ENCODE measurements at regions not wholly inside any gene's neighbourhood (a gene's known extent, or its start where the extent isn't known, plus 50 kb on each side); places are given as distances from the start of the nearest gene placed in this dataset.

DNA sequence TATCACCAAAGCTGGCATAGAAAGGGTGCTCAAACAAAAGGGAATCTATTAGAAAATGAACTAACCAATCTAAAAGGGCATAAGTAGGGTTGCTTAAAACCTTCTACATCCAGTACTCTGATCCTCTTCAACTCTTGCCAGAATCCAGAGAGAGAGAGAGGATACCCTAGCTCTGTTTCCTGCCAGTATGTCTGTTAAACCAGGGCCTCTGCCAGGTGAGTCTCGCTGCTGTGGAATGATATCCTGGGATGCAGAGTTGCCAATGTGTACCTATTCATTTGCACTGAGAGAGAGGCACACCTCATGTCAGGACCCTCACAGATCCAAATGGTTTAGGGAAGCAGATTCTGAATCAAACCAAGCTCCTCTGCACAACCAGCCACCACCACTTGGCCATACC is 79.8 kb upstream of the DYNLRB2 start:
- WGBS, 2 experiments (ENCODE audit: insufficient coverage in 1 of 2, insufficient read length in 1 of 2) = 48 to 80% methylated on average over 1 of the region's 1 CpG
- no peak for DNase-seq
- Mint-ChIP-seq H3K27me3 (ENCODE audit: insufficient read depth) (peaks cover 98% of the 10 kb centered on the region), H3K36me3 (ENCODE audit: low read depth) (no peaks in the 10 kb centered on the region), H3K27ac (no peak overlapping the region), H3K4me1 (peaks cover 9% of the 10 kb centered on the region), H3K9me3 (no peaks in the 10 kb centered on the region), H3K4me3 (no peak overlapping the region)
- Histone ChIP-seq H3K27me3 (ENCODE audit: control insufficient read depth, insufficient read depth, low read length, poor library complexity, severe bottlenecking) (peaks cover 87% of the 10 kb centered on the region), H3K9me3 (ENCODE audit: control insufficient read depth, low read length) (peaks cover 1% of the 10 kb centered on the region), H3K4me3 (ENCODE audit: low read length) (no peak overlapping the region), H3K4me1 (ENCODE audit: control insufficient read depth, insufficient read depth, low read length) (no peaks in the 10 kb centered on the region), H3K9ac (ENCODE audit: extremely low read depth, low read length, poor library complexity, severe bottlenecking) (no peak overlapping the region), H3K36me3 (ENCODE audit: control insufficient read depth, insufficient read depth, low read length) (no peaks in the 10 kb centered on the region), H3K27ac (ENCODE audit: low read depth, low read length) (no peak overlapping the region)
- TF ChIP-seq, protein P1, sequence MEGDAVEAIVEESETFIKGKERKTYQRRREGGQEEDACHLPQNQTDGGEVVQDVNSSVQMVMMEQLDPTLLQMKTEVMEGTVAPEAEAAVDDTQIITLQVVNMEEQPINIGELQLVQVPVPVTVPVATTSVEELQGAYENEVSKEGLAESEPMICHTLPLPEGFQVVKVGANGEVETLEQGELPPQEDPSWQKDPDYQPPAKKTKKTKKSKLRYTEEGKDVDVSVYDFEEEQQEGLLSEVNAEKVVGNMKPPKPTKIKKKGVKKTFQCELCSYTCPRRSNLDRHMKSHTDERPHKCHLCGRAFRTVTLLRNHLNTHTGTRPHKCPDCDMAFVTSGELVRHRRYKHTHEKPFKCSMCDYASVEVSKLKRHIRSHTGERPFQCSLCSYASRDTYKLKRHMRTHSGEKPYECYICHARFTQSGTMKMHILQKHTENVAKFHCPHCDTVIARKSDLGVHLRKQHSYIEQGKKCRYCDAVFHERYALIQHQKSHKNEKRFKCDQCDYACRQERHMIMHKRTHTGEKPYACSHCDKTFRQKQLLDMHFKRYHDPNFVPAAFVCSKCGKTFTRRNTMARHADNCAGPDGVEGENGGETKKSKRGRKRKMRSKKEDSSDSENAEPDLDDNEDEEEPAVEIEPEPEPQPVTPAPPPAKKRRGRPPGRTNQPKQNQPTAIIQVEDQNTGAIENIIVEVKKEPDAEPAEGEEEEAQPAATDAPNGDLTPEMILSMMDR (conservative IDR thresholded peaks at IDR 0.05) = no peak

DNA sequence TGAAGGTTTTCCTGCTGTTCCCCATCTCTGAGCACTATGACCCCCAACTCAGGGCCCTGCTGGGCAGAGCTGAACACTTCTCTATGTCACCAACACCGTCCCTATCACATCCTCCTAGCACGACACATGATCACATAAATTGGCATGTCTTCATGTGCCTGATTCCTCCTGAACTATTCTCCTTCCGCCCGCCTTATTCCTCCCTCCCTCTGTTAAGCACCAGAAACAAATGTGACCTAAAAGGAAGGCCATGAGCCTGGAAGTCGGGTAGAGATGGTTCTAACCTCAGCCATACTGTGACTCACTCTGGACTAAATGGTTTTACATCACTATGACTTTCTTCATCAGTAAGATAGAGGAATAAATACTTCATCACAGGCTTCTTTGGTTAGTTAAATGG is 80.8 kb upstream of the DYNLRB2 start:
- H3K27me3 ChIP-seq (ENCODE audit: control insufficient read depth, insufficient read depth, low read length, poor library complexity, severe bottlenecking) = peaks cover 76% of the 10 kb centered on the region
- Mint-ChIP-seq H3K4me1 (peaks cover 7% of the 10 kb centered on the region), H3K27me3 (ENCODE audit: insufficient read depth) (peaks cover 93% of the 10 kb centered on the region), H3K9me3 (peaks cover 6% of the 10 kb centered on the region), H3K4me3 (no peak overlapping the region), H3K36me3 (ENCODE audit: low read depth) (no peaks in the 10 kb centered on the region), H3K27ac (no peak overlapping the region)
- TF ChIP-seq, protein P1 (conservative IDR thresholded peaks at IDR 0.05) = no peak
- no peak overlapping the region for H3K27ac ChIP-seq (ENCODE audit: low read depth, low read length)
- peaks cover 11% of the 10 kb centered on the region for H3K9me3 ChIP-seq (ENCODE audit: control insufficient read depth, low read length)
- 97% methylated on average over 5 of the region's 5 CpGs; no CpG with 5 or more reads in 1 of the 2 experiments for WGBS, 2 experiments (ENCODE audit: insufficient coverage in 1 of 2, insufficient read length in 1 of 2)
- H3K36me3 ChIP-seq (ENCODE audit: control insufficient read depth, insufficient read depth, low read length) = no peaks in the 10 kb centered on the region
- H3K9ac ChIP-seq (ENCODE audit: extremely low read depth, low read length, poor library complexity, severe bottlenecking) = no peak overlapping the region
- no peak for DNase-seq
- no peak overlapping the region for H3K4me3 ChIP-seq (ENCODE audit: low read length)
- H3K4me1 ChIP-seq (ENCODE audit: control insufficient read depth, insufficient read depth, low read length) = no peaks in the 10 kb centered on the region

DNA sequence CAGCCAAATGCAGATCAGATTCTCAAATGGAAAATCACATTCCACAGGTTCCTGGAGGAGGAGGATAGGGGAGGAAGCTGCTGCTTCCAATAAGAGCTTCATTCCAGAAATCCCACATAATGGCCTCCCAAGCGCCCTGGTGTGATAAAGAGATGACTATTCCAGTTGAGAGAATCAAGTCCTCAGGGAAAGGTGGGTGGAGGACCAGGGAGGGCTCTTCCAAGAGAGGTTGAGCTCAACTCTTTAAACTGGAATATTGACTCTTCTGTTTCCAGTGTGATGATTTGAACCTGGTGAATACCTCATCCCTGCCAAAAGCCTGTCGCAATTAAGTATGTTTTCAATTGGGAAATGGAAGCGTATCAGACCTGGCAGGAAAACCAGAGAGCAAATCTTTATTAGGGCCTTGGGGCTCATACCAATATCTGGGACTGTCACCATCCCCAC is 81.4 kb upstream of the DYNLRB2 start:
- no peak for DNase-seq
- H3K36me3 ChIP-seq (ENCODE audit: control insufficient read depth, insufficient read depth, low read length) = no peaks in the 10 kb centered on the region
- Mint-ChIP-seq H3K27me3 (ENCODE audit: insufficient read depth) (peaks cover 87% of the 10 kb centered on the region), H3K27ac (no peak overlapping the region), H3K4me3 (no peak overlapping the region), H3K36me3 (ENCODE audit: low read depth) (no peaks in the 10 kb centered on the region), H3K9me3 (peaks cover 6% of the 10 kb centered on the region), H3K4me1 (peaks cover 7% of the 10 kb centered on the region)
- no peak overlapping the region for H3K4me3 ChIP-seq (ENCODE audit: low read length)
- WGBS, 2 experiments (ENCODE audit: insufficient coverage in 1 of 2, insufficient read length in 1 of 2) = 86 to 91% methylated on average over 1 to 3 of the region's 3 CpGs
- TF ChIP-seq, protein P1 (conservative IDR thresholded peaks at IDR 0.05) = no peak
- H3K27me3 ChIP-seq (ENCODE audit: control insufficient read depth, insufficient read depth, low read length, poor library complexity, severe bottlenecking) = peaks cover 70% of the 10 kb centered on the region
- no peaks in the 10 kb centered on the region for H3K4me1 ChIP-seq (ENCODE audit: control insufficient read depth, insufficient read depth, low read length)
- H3K27ac ChIP-seq (ENCODE audit: low read depth, low read length) = no peak overlapping the region
- H3K9me3 ChIP-seq (ENCODE audit: control insufficient read depth, low read length) = peaks cover 11% of the 10 kb centered on the region
- no peak overlapping the region for H3K9ac ChIP-seq (ENCODE audit: extremely low read depth, low read length, poor library complexity, severe bottlenecking)
